WTC11 (cell line): ENCODE measurements at regions not wholly inside any gene's neighbourhood (a gene's known extent, or its start where the extent isn't known, plus 50 kb on each side); places are given as distances from the start of the nearest gene placed in this dataset.

Experiments used
- CDX4 ChIP-seq: fragments of 250-450 bp; sonication (Bioruptor Pico); IDR thresholded peaks from 2 replicates; pipeline ENCODE4 v1.9.0; 2021; ENCODE audit warnings: moderate library complexity, mild to moderate bottlenecking, inconsistent platforms, borderline replicate concordance
- CREB1 ChIP-seq: sonication (generic); formaldehyde crosslinking; IDR thresholded peaks from 2 replicates; pipeline ENCODE4 v1.8.0; 2023; ENCODE audit warnings: mild to moderate bottlenecking, missing genetic modification reagents
- ETV6 ChIP-seq: sonication (generic); formaldehyde crosslinking; IDR thresholded peaks from 2 replicates; pipeline ENCODE4 v1.8.1; 2022; ENCODE audit warnings: mild to moderate bottlenecking, missing genetic modification reagents
- FOXK1 ChIP-seq: sonication (generic); formaldehyde crosslinking; IDR thresholded peaks from 2 replicates; pipeline ENCODE4 v1.8.0; 2022; ENCODE audit warnings: mild to moderate bottlenecking, moderate library complexity, missing genetic modification reagents
- FOXP4 ChIP-seq: sonication (generic); formaldehyde crosslinking; IDR thresholded peaks from 2 replicates; pipeline ENCODE4 v1.8.0; 2022; ENCODE audit warnings: mild to moderate bottlenecking, missing genetic modification reagents
- NFATC4 ChIP-seq: fragments of 250-450 bp; sonication (Bioruptor Pico); IDR thresholded peaks from 2 replicates; pipeline ENCODE4 v1.9.0; 2021; ENCODE audit warnings: mild to moderate bottlenecking
- SP1 ChIP-seq: sonication (generic); formaldehyde crosslinking; conservative IDR thresholded peaks from 2 replicates; pipeline ENCODE4 v1.8.1; 2022; ENCODE audit warnings: missing genetic modification reagents
- ZNF317 ChIP-seq: sonication (generic); formaldehyde crosslinking; IDR thresholded peaks from 2 replicates; pipeline ENCODE4 v1.8.1; 2023; ENCODE audit warnings: low read depth, mild to moderate bottlenecking, moderate library complexity, missing genetic modification reagents, borderline replicate concordance
- TF ChIP-seq, protein P1 (sequence below): sonication (generic); formaldehyde crosslinking; IDR thresholded peaks from 2 replicates; pipeline ENCODE4 v1.8.0; 2022; ENCODE audit warnings: mild to moderate bottlenecking, missing genetic modification reagents
- TF ChIP-seq, protein P2 (sequence below): fragments of 200-600 bp; IDR thresholded peaks from 2 replicates; pipeline ENCODE4 v1.8.0; 2022; ENCODE audit warnings: antibody characterized with exemption
- TF ChIP-seq, protein P3 (sequence below): sonication (generic); formaldehyde crosslinking; IDR thresholded peaks from 2 replicates; pipeline ENCODE4 v1.8.0; 2022; ENCODE audit warnings: mild to moderate bottlenecking, missing genetic modification reagents

- TF ChIP-seq, protein P1, sequence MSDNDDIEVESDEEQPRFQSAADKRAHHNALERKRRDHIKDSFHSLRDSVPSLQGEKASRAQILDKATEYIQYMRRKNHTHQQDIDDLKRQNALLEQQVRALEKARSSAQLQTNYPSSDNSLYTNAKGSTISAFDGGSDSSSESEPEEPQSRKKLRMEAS (CRISPR knock-in tag), result no peak
- TF ChIP-seq, protein P2, sequence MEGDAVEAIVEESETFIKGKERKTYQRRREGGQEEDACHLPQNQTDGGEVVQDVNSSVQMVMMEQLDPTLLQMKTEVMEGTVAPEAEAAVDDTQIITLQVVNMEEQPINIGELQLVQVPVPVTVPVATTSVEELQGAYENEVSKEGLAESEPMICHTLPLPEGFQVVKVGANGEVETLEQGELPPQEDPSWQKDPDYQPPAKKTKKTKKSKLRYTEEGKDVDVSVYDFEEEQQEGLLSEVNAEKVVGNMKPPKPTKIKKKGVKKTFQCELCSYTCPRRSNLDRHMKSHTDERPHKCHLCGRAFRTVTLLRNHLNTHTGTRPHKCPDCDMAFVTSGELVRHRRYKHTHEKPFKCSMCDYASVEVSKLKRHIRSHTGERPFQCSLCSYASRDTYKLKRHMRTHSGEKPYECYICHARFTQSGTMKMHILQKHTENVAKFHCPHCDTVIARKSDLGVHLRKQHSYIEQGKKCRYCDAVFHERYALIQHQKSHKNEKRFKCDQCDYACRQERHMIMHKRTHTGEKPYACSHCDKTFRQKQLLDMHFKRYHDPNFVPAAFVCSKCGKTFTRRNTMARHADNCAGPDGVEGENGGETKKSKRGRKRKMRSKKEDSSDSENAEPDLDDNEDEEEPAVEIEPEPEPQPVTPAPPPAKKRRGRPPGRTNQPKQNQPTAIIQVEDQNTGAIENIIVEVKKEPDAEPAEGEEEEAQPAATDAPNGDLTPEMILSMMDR, result no peak
- no peak for TF ChIP-seq NFATC4
- no peak for TF ChIP-seq CDX4 (CRISPR knock-in tag)
- no peak for TF ChIP-seq FOXP4 (CRISPR knock-in tag)
- TF ChIP-seq FOXK1, result no peak
- TF ChIP-seq, protein P3, sequence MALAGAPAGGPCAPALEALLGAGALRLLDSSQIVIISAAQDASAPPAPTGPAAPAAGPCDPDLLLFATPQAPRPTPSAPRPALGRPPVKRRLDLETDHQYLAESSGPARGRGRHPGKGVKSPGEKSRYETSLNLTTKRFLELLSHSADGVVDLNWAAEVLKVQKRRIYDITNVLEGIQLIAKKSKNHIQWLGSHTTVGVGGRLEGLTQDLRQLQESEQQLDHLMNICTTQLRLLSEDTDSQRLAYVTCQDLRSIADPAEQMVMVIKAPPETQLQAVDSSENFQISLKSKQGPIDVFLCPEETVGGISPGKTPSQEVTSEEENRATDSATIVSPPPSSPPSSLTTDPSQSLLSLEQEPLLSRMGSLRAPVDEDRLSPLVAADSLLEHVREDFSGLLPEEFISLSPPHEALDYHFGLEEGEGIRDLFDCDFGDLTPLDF (CRISPR knock-in tag), result no peak
- no peak for TF ChIP-seq CREB1 (CRISPR knock-in tag)
- no peak for TF ChIP-seq SP1 (CRISPR knock-in tag)
- no peak for TF ChIP-seq ZNF317 (CRISPR knock-in tag)
- TF ChIP-seq ETV6 (CRISPR knock-in tag), result no peak
Measured at GRCh38 chr5:40106847-40107246, 572.9 kb upstream of the PTGER4 start.
